ENCODE measurements at regions not wholly inside any gene's neighbourhood (a gene's known extent, or its start where the extent isn't known, plus 50 kb on each side); places are given as distances from the start of the nearest gene placed in this dataset.

- Histone ChIP-seq H3K27me3 (ENCODE audit: control insufficient read depth, insufficient read depth, low read length) (no peaks in the 10 kb centered on the region), H3K4me1 (ENCODE audit: control insufficient read depth, insufficient read depth, low read length) (no peaks in the 10 kb centered on the region), H3K27ac (ENCODE audit: low read length) (no peak overlapping the region), H3K36me3 (ENCODE audit: control insufficient read depth, insufficient read depth, low read length) (no peaks in the 10 kb centered on the region), H3K9me3 (replicated peaks; ENCODE audit: control insufficient read depth, low read depth, low read length) (no peaks in the 10 kb centered on the region), H3K4me3 (ENCODE audit: low read length) (no peak overlapping the region)
- WGBS (ENCODE audit: insufficient coverage): 95% methylated on average over 3 of the region's 5 CpGs
- no peak for DNase-seq
These were observed 55.1 kb downstream of the TTC6 start for GRCh38 chr14:37650356-37651037.

- Histone ChIP-seq H3K36me3 (ENCODE audit: control insufficient read depth, insufficient read depth, low read length) (no peaks in the 10 kb centered on the region), H3K9me3 (replicated peaks; ENCODE audit: control insufficient read depth, low read depth, low read length) (no peaks in the 10 kb centered on the region)
- WGBS (ENCODE audit: insufficient coverage): 90% methylated on average over 2 of the region's 4 CpGs
These were observed 56.6 kb downstream of the TTC6 start for GRCh38 chr14:37652042-37652441.

GRCh38 chr14:37655418-37655817 lies 60.0 kb downstream of the TTC6 start:
- peaks cover 2% of the 10 kb centered on the region for H3K9me3 ChIP-seq (replicated peaks; ENCODE audit: control insufficient read depth, low read depth, low read length)
- H3K27ac ChIP-seq (ENCODE audit: low read length): no peak overlapping the region
- no peaks in the 10 kb centered on the region for H3K27me3 ChIP-seq (ENCODE audit: control insufficient read depth, insufficient read depth, low read length)
- no peak overlapping the region for H3K4me3 ChIP-seq (ENCODE audit: low read length)
- H3K4me1 ChIP-seq (ENCODE audit: control insufficient read depth, insufficient read depth, low read length): no peaks in the 10 kb centered on the region
- DNase-seq: peak; percentile 2
- WGBS (ENCODE audit: insufficient coverage): no CpG with 5 or more reads among the region's 1 CpG
- H3K36me3 ChIP-seq (ENCODE audit: control insufficient read depth, insufficient read depth, low read length): no peaks in the 10 kb centered on the region

More at GRCh38 chr14:37652042-37652441, 56.6 kb downstream of the TTC6 start:
- H3K27ac ChIP-seq (ENCODE audit: low read length): no peak overlapping the region
- no peaks in the 10 kb centered on the region for H3K4me1 ChIP-seq (ENCODE audit: control insufficient read depth, insufficient read depth, low read length)
- H3K27me3 ChIP-seq (ENCODE audit: control insufficient read depth, insufficient read depth, low read length): no peaks in the 10 kb centered on the region
- DNase-seq: no peak
- no peak overlapping the region for H3K4me3 ChIP-seq (ENCODE audit: low read length)

- peaks cover 2% of the 10 kb centered on the region for H3K9me3 ChIP-seq (replicated peaks; ENCODE audit: control insufficient read depth, low read depth, low read length)
- H3K4me1 ChIP-seq (ENCODE audit: control insufficient read depth, insufficient read depth, low read length): no peaks in the 10 kb centered on the region
- no peak for DNase-seq
- no peaks in the 10 kb centered on the region for H3K27me3 ChIP-seq (ENCODE audit: control insufficient read depth, insufficient read depth, low read length)
- no peak overlapping the region for H3K4me3 ChIP-seq (ENCODE audit: low read length)
- H3K36me3 ChIP-seq (ENCODE audit: control insufficient read depth, insufficient read depth, low read length): no peaks in the 10 kb centered on the region
- no peak overlapping the region for H3K27ac ChIP-seq (ENCODE audit: low read length)
These were observed 62.7 kb downstream of the TTC6 start for GRCh38 chr14:37658156-37658555.

- Histone ChIP-seq H3K27ac (ENCODE audit: low read length) (no peak overlapping the region), H3K4me3 (ENCODE audit: low read length) (no peak overlapping the region), H3K4me1 (ENCODE audit: control insufficient read depth, insufficient read depth, low read length) (no peaks in the 10 kb centered on the region), H3K27me3 (ENCODE audit: control insufficient read depth, insufficient read depth, low read length) (no peaks in the 10 kb centered on the region), H3K9me3 (replicated peaks; ENCODE audit: control insufficient read depth, low read depth, low read length) (peaks cover 2% of the 10 kb centered on the region), H3K36me3 (ENCODE audit: control insufficient read depth, insufficient read depth, low read length) (no peaks in the 10 kb centered on the region)
- DNase-seq: no peak
These were observed 68.1 kb downstream of the TTC6 start for GRCh38 chr14:37663498-37663897.

GRCh38 chr14:37665479-37665878 lies 70.0 kb downstream of the TTC6 start:
- H3K9me3 ChIP-seq (replicated peaks; ENCODE audit: control insufficient read depth, low read depth, low read length): no peaks in the 10 kb centered on the region
- H3K27me3 ChIP-seq (ENCODE audit: control insufficient read depth, insufficient read depth, low read length): no peaks in the 10 kb centered on the region
- H3K36me3 ChIP-seq (ENCODE audit: control insufficient read depth, insufficient read depth, low read length): no peaks in the 10 kb centered on the region
- no peak overlapping the region for H3K27ac ChIP-seq (ENCODE audit: low read length)
- WGBS (ENCODE audit: insufficient coverage): 100% methylated on average over 4 of the region's 4 CpGs
- H3K4me1 ChIP-seq (ENCODE audit: control insufficient read depth, insufficient read depth, low read length): no peaks in the 10 kb centered on the region
- DNase-seq: no peak
- H3K4me3 ChIP-seq (ENCODE audit: low read length): no peak overlapping the region

- H3K36me3 ChIP-seq (ENCODE audit: control insufficient read depth, insufficient read depth, low read length): no peaks in the 10 kb centered on the region
- H3K27me3 ChIP-seq (ENCODE audit: control insufficient read depth, insufficient read depth, low read length): no peaks in the 10 kb centered on the region
- H3K27ac ChIP-seq (ENCODE audit: low read length): no peak overlapping the region
- H3K9me3 ChIP-seq (replicated peaks; ENCODE audit: control insufficient read depth, low read depth, low read length): no peaks in the 10 kb centered on the region
- no peak for DNase-seq
- no peaks in the 10 kb centered on the region for H3K4me1 ChIP-seq (ENCODE audit: control insufficient read depth, insufficient read depth, low read length)
- H3K4me3 ChIP-seq (ENCODE audit: low read length): no peak overlapping the region
- no CpG with 5 or more reads among the region's 1 CpG for WGBS (ENCODE audit: insufficient coverage)
These were observed 70.5 kb downstream of the TTC6 start for GRCh38 chr14:37665951-37666350.

GRCh38 chr14:37668646-37669045 lies 73.2 kb downstream of the TTC6 start:
- H3K36me3 ChIP-seq (ENCODE audit: control insufficient read depth, insufficient read depth, low read length): no peaks in the 10 kb centered on the region
- H3K9me3 ChIP-seq (replicated peaks; ENCODE audit: control insufficient read depth, low read depth, low read length): no peaks in the 10 kb centered on the region
- H3K27me3 ChIP-seq (ENCODE audit: control insufficient read depth, insufficient read depth, low read length): no peaks in the 10 kb centered on the region
- no CpG with 5 or more reads among the region's 1 CpG for whole genome bisulfite sequencing (ENCODE audit: insufficient coverage)
- no peaks in the 10 kb centered on the region for H3K4me1 ChIP-seq (ENCODE audit: control insufficient read depth, insufficient read depth, low read length)
- no peak for DNase-seq
- no peak overlapping the region for H3K4me3 ChIP-seq (ENCODE audit: low read length)
- no peak overlapping the region for H3K27ac ChIP-seq (ENCODE audit: low read length)

GRCh38 chr14:37669242-37669641 lies 73.8 kb downstream of the TTC6 start:
- no peak for DNase-seq
- WGBS (ENCODE audit: insufficient coverage): no CpG with 5 or more reads among the region's 3 CpGs
- no peaks in the 10 kb centered on the region for H3K36me3 ChIP-seq (ENCODE audit: control insufficient read depth, insufficient read depth, low read length)
- H3K4me3 ChIP-seq (ENCODE audit: low read length): no peak overlapping the region
- no peaks in the 10 kb centered on the region for H3K27me3 ChIP-seq (ENCODE audit: control insufficient read depth, insufficient read depth, low read length)
- no peaks in the 10 kb centered on the region for H3K4me1 ChIP-seq (ENCODE audit: control insufficient read depth, insufficient read depth, low read length)
- H3K9me3 ChIP-seq (replicated peaks; ENCODE audit: control insufficient read depth, low read depth, low read length): no peaks in the 10 kb centered on the region
- H3K27ac ChIP-seq (ENCODE audit: low read length): no peak overlapping the region

GRCh38 chr14:37673439-37673838 lies 78.0 kb downstream of the TTC6 start:
- Histone ChIP-seq H3K36me3 (ENCODE audit: control insufficient read depth, insufficient read depth, low read length) (no peaks in the 10 kb centered on the region), H3K4me3 (ENCODE audit: low read length) (no peak overlapping the region), H3K27me3 (ENCODE audit: control insufficient read depth, insufficient read depth, low read length) (no peaks in the 10 kb centered on the region), H3K9me3 (replicated peaks; ENCODE audit: control insufficient read depth, low read depth, low read length) (no peaks in the 10 kb centered on the region), H3K4me1 (ENCODE audit: control insufficient read depth, insufficient read depth, low read length) (no peaks in the 10 kb centered on the region), H3K27ac (ENCODE audit: low read length) (no peak overlapping the region)
- DNase-seq: no peak
- WGBS (ENCODE audit: insufficient coverage): no CpG with 5 or more reads among the region's 1 CpG

GRCh38 chr14:37678916-37679315 lies 83.5 kb downstream of the TTC6 start:
- no peak overlapping the region for H3K4me3 ChIP-seq (ENCODE audit: low read length)
- DNase-seq: no peak
- WGBS (ENCODE audit: insufficient coverage): 100% methylated on average over 2 of the region's 3 CpGs
- no peaks in the 10 kb centered on the region for H3K27me3 ChIP-seq (ENCODE audit: control insufficient read depth, insufficient read depth, low read length)
- no peaks in the 10 kb centered on the region for H3K36me3 ChIP-seq (ENCODE audit: control insufficient read depth, insufficient read depth, low read length)
- no peak overlapping the region for H3K27ac ChIP-seq (ENCODE audit: low read length)
- H3K4me1 ChIP-seq (ENCODE audit: control insufficient read depth, insufficient read depth, low read length): no peaks in the 10 kb centered on the region
- H3K9me3 ChIP-seq (replicated peaks; ENCODE audit: control insufficient read depth, low read depth, low read length): no peaks in the 10 kb centered on the region
